ENCODE measurements at regions not wholly inside any gene's neighbourhood (a gene's known extent, or its start where the extent isn't known, plus 50 kb on each side); places are given as distances from the start of the nearest gene placed in this dataset.

DNA sequence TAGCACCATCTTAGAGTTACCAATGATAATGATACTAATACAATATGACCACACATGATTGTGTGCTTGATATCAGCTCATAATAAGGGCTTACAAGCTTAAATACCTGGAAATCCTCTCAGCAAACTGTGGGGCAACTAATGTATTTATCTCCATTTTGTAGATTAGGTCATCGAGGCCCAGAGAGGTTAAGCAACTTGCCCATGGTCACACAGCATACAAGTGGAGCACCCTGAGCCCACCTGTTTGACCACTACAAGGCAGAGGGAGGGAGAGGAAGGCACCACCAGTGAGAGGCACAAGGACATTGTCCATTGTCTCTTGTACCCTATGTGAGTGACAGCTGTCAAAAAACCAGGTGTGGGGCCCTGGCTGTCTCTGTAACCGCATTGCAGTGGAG, 123.7 kb downstream of the MIAT start:
- Histone ChIP-seq H3K9ac (no peak overlapping the region), H3K36me3 (ENCODE audit: control insufficient read depth, insufficient read depth, low read length) (no peaks in the 10 kb centered on the region), H3K4me2 (ENCODE audit: low read length) (no peak overlapping the region), H3K27ac (no peak overlapping the region), H3K27me3 (ENCODE audit: control insufficient read depth, insufficient read depth, low read length) (no peaks in the 10 kb centered on the region), H2AFZ (no peak overlapping the region), H3K9me3 (ENCODE audit: control insufficient read depth, low read length) (no peaks in the 10 kb centered on the region), H3K4me3 (ENCODE audit: low read depth, low read length) (no peak overlapping the region), H3K4me1 (no peaks in the 10 kb centered on the region), H3K79me2 (no peaks in the 10 kb centered on the region)
- TF ChIP-seq, protein P1, sequence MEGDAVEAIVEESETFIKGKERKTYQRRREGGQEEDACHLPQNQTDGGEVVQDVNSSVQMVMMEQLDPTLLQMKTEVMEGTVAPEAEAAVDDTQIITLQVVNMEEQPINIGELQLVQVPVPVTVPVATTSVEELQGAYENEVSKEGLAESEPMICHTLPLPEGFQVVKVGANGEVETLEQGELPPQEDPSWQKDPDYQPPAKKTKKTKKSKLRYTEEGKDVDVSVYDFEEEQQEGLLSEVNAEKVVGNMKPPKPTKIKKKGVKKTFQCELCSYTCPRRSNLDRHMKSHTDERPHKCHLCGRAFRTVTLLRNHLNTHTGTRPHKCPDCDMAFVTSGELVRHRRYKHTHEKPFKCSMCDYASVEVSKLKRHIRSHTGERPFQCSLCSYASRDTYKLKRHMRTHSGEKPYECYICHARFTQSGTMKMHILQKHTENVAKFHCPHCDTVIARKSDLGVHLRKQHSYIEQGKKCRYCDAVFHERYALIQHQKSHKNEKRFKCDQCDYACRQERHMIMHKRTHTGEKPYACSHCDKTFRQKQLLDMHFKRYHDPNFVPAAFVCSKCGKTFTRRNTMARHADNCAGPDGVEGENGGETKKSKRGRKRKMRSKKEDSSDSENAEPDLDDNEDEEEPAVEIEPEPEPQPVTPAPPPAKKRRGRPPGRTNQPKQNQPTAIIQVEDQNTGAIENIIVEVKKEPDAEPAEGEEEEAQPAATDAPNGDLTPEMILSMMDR (IDR thresholded peaks at IDR 0.05) = no peak

DNA sequence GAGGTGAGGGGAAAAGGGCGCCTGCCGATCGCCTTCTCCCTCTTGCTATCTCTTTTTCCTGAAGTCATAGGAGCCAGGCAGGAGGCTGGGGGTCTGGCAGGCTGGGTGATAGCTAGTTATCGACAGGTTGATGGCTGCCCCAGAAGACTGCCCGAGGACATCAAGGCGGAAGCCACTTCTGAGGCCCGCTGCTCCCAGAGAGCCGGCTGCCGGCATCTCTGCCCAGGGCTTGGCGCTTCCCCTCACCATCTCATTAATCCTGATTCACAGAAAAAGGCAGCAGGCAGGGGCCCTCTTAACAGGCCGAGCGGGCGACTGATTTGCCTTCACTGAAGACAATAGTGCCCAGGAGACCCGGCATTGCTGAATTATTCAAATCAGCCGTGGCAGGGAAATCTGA, 124.2 kb downstream of the MIAT start:
- H3K9me3 ChIP-seq (ENCODE audit: control insufficient read depth, low read length) = no peaks in the 10 kb centered on the region
- H3K4me3 ChIP-seq (ENCODE audit: low read depth, low read length) = no peak overlapping the region
- no peak overlapping the region for H2AFZ ChIP-seq
- no peaks in the 10 kb centered on the region for H3K4me1 ChIP-seq
- H3K4me2 ChIP-seq (ENCODE audit: low read length) = no peak overlapping the region
- TF ChIP-seq, protein P1 (IDR thresholded peaks at IDR 0.05) = no peak
- no peaks in the 10 kb centered on the region for H3K36me3 ChIP-seq (ENCODE audit: control insufficient read depth, insufficient read depth, low read length)
- H3K27me3 ChIP-seq (ENCODE audit: control insufficient read depth, insufficient read depth, low read length) = no peaks in the 10 kb centered on the region
- H3K27ac ChIP-seq = no peak overlapping the region
- H3K9ac ChIP-seq = no peak overlapping the region
- H3K79me2 ChIP-seq = no peaks in the 10 kb centered on the region

DNA sequence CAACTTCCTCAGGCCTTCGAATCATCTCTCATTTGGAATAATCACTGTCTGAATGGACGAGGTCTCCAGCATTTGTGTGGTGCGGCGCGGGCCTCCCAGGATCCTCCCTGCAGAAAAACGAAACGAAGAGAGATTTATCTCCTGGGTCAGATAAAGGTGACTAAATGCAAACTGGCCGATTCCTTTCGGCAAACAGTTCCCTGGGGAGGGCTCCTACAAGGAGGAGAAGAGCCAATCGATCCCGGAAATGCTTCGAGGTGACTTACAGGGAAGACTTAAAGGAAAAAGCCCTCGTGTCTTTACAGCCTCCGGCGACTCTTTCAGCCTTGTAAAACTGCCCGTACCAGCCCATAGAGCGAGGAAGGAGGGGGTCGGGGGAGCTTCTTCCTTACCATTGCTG, 126.5 kb downstream of the MIAT start:
- H2AFZ ChIP-seq = no peak overlapping the region
- H3K27ac ChIP-seq = no peak overlapping the region
- H3K4me2 ChIP-seq (ENCODE audit: low read length) = no peak overlapping the region

DNA sequence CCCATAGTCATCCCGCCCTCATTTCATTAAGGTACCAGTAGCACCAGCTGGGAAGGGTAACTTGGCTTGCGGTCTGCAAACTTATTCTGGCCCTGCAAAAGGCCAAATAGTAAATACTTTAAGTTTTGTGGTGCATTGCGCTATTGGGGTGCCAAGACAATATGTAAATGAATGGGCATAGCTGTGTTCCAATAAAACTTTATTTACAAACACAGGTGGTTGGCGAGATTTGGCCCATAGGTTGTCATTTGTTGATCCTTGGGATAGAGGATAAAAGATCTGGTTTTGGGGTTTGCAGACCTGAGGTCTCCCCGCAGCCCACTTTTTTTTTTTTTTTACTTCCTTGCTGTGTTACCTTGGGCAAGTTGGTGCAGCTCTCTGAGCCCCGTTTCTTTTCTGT, 127.4 kb downstream of the MIAT start:
- Histone ChIP-seq H3K9me3 (ENCODE audit: control insufficient read depth, low read length) (no peaks in the 10 kb centered on the region), H3K4me3 (ENCODE audit: low read depth, low read length) (no peak overlapping the region), H3K4me1 (no peaks in the 10 kb centered on the region), H2AFZ (no peak overlapping the region), H3K79me2 (no peaks in the 10 kb centered on the region), H3K27ac (no peak overlapping the region), H3K27me3 (ENCODE audit: control insufficient read depth, insufficient read depth, low read length) (no peaks in the 10 kb centered on the region), H3K9ac (no peak overlapping the region), H3K4me2 (ENCODE audit: low read length) (no peak overlapping the region), H3K36me3 (ENCODE audit: control insufficient read depth, insufficient read depth, low read length) (no peaks in the 10 kb centered on the region)
- TF ChIP-seq, protein P1 (IDR thresholded peaks at IDR 0.05) = no peak

More for the DNA sequence above, 126.5 kb downstream of the MIAT start:
- Histone ChIP-seq H3K4me3 (ENCODE audit: low read depth, low read length) (no peak overlapping the region), H3K79me2 (no peaks in the 10 kb centered on the region), H3K27me3 (ENCODE audit: control insufficient read depth, insufficient read depth, low read length) (no peaks in the 10 kb centered on the region), H3K9me3 (ENCODE audit: control insufficient read depth, low read length) (no peaks in the 10 kb centered on the region), H3K36me3 (ENCODE audit: control insufficient read depth, insufficient read depth, low read length) (no peaks in the 10 kb centered on the region), H3K4me1 (no peaks in the 10 kb centered on the region), H3K9ac (no peak overlapping the region)
- TF ChIP-seq, protein P1 (IDR thresholded peaks at IDR 0.05) = no peak

DNA sequence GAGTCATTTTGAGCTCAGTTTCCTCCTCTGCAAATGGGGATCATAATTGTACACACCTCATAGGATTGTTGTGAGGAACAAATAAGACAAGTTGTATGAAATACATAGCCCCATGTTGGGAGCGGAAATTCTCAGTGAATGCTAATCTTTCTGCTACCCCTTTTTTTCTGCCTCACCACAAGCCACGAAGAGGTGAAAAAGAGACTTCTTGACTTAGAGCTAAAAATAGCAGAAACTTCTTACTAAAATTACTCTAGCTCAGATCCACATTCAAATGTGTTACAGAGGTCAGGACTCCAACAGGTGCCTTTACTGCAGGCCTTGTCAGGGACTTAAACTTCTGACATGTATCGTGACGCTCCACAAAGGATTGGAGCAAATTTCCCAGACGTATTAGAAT, 128.5 kb downstream of the MIAT start:
- Histone ChIP-seq H3K4me1 (no peaks in the 10 kb centered on the region), H3K36me3 (ENCODE audit: control insufficient read depth, insufficient read depth, low read length) (no peaks in the 10 kb centered on the region), H3K4me2 (ENCODE audit: low read length) (no peak overlapping the region), H3K27ac (no peak overlapping the region), H3K9me3 (ENCODE audit: control insufficient read depth, low read length) (no peaks in the 10 kb centered on the region), H3K79me2 (no peaks in the 10 kb centered on the region), H3K4me3 (ENCODE audit: low read depth, low read length) (no peak overlapping the region), H3K27me3 (ENCODE audit: control insufficient read depth, insufficient read depth, low read length) (no peaks in the 10 kb centered on the region), H2AFZ (no peak overlapping the region), H3K9ac (no peak overlapping the region)
- TF ChIP-seq, protein P1 (IDR thresholded peaks at IDR 0.05) = no peak
